HG03469 (cell line): ENCODE measurements at regions not wholly inside any gene's neighbourhood (a gene's known extent, or its start where the extent isn't known, plus 50 kb on each side); places are given as distances from the start of the nearest gene placed in this dataset.

ENCODE experiments used
- ATAC-seq: cut with Tn5 transposase; IDR thresholded peaks from one replicate; pipeline ENCODE4 v1.9.1; 2021; ENCODE audit warnings: mild to moderate bottlenecking, moderate library complexity, moderate number of reproducible peaks; ENCODE audit not compliant: unreplicated experiment

- ATAC-seq: no peak
Observed at GRCh38 chr22:49553518-49554295, 274.0 kb downstream of the BRD1 start.

- ATAC-seq: no peak
Observed at GRCh38 chr22:49553076-49553475, 274.6 kb downstream of the BRD1 start.

- ATAC-seq: no peak
Observed at GRCh38 chr22:49551897-49552614, 275.6 kb downstream of the BRD1 start.

GRCh38 chr22:49551446-49551845 is 276.2 kb downstream of the BRD1 start:
- no peak for ATAC-seq

- no peak for ATAC-seq
Observed at GRCh38 chr22:49550766-49551362, 276.8 kb downstream of the BRD1 start.

GRCh38 chr22:49550141-49550430 is 277.6 kb downstream of the BRD1 start:
- ATAC-seq: no peak

GRCh38 chr22:49549256-49550140 is 278.2 kb downstream of the BRD1 start:
- no peak for ATAC-seq

GRCh38 chr22:49548356-49549202 is 279.1 kb downstream of the BRD1 start:
- ATAC-seq: no peak

GRCh38 chr22:49547751-49548239 is 279.9 kb downstream of the BRD1 start:
- no peak for ATAC-seq

GRCh38 chr22:49546811-49547585 is 280.7 kb downstream of the BRD1 start:
- ATAC-seq: no peak

- ATAC-seq: no peak
Observed at GRCh38 chr22:49545606-49546005, 282.1 kb downstream of the BRD1 start.

- no peak for ATAC-seq
Observed at GRCh38 chr22:49544286-49544685, 283.4 kb downstream of the BRD1 start.

- ATAC-seq: no peak
Observed at GRCh38 chr22:49543876-49544275, 283.8 kb downstream of the BRD1 start.

- no peak for ATAC-seq
Observed at GRCh38 chr22:49541693-49542230, 285.9 kb downstream of the BRD1 start.

- no peak for ATAC-seq
Observed at GRCh38 chr22:49540913-49541692, 286.6 kb downstream of the BRD1 start.

- ATAC-seq: no peak
Observed at GRCh38 chr22:49540084-49540912, 287.4 kb downstream of the BRD1 start.

- ATAC-seq: no peak
Observed at GRCh38 chr22:49538006-49538405, 289.7 kb downstream of the BRD1 start.
